Esophagus squamous epithelium (tissue), 4 donors: ENCODE measurements at regions not wholly inside any gene's neighbourhood (a gene's known extent, or its start where the extent isn't known, plus 50 kb on each side); places are given as distances from the start of the nearest gene placed in this dataset.

Experiments
- CTCF ChIP-seq, 6 experiments: fragments of 450-650 bp in 4 of 6; fragments of 200-600 bp in 2 of 6; sonication (generic) in 2 of 6; IDR thresholded peaks; one replicate each; pipeline ENCODE4 v1.5.1; 2016 to 2019; ENCODE audit warnings: antibody characterized with exemption in 6 of 6, mild to moderate bottlenecking in 4 of 6, moderate library complexity in 4 of 6
- POLR2A ChIP-seq, 4 donors: fragments of 450-650 bp; IDR thresholded peaks; one replicate each; pipeline ENCODE4 v1.6.1; 2017; ENCODE audit warnings: antibody characterized with exemption in 4 of 4, mild to moderate bottlenecking in 4 of 4, moderate library complexity in 3 of 4

- no peak for TF ChIP-seq POLR2A (IDR thresholded peaks at IDR 0.05)
- no peak for TF ChIP-seq CTCF (IDR thresholded peaks at IDR 0.05)
These were observed 60.1 kb upstream of the ATP8A1 start for GRCh38 chr4:42716996-42717395.
